Activated B cell treated with CpG ODN at 0.5 μM for 24 hours (primary cell): ENCODE measurements at regions not wholly inside any gene's neighbourhood (a gene's known extent, or its start where the extent isn't known, plus 50 kb on each side); places are given as distances from the start of the nearest gene placed in this dataset.

ENCODE experiments used
- ATAC-seq: fragments of 200-7000 bp; cut with Tn5 transposase; one replicate; pipeline ENCODE4 v1.10.0; 2021; ENCODE audit warnings: low read depth, mild to moderate bottlenecking, moderate library complexity
- CTCF ChIA-PET: fragments of 350-600 bp; sonication (Branson Sonifier 250); formaldehyde crosslinking; loops from one replicate; lab custom pipeline; 2021; ENCODE audit warnings: antibody characterized with exemption; lab: Charles Lee
- POLR2A ChIA-PET: fragments of 350-600 bp; sonication (Branson Sonifier 250); formaldehyde crosslinking; loops from one replicate; lab custom pipeline; 2021; ENCODE audit warnings: antibody characterized with exemption; lab: Charles Lee
- DNase-seq: peaks from one replicate; pipeline ENCODE4 v3.0.0; 2022
- H3K27ac Mint-ChIP-seq: one replicate; pipeline ENCODE4 v1.8.0; 2020; ENCODE audit warnings: mixed read lengths
- H3K27me3 Mint-ChIP-seq: one replicate; pipeline ENCODE4 v1.8.0; 2021; ENCODE audit warnings: mixed read lengths
- H3K36me3 Mint-ChIP-seq: one replicate; pipeline ENCODE4 v1.8.0; 2021; ENCODE audit warnings: low read depth, mixed read lengths
- H3K4me1 Mint-ChIP-seq: one replicate; pipeline ENCODE4 v1.8.0; 2021; ENCODE audit warnings: mixed read lengths
- H3K4me3 Mint-ChIP-seq: one replicate; pipeline ENCODE4 v1.8.0; 2020; ENCODE audit warnings: mild to moderate bottlenecking, mixed read lengths
- H3K9me3 Mint-ChIP-seq: one replicate; pipeline ENCODE4 v1.8.0; 2020; ENCODE audit warnings: mixed read lengths
- intact Hi-C: fragments of 100-400 bp; cut with micrococcal nuclease; formaldehyde crosslinking; loops from one replicate; pipeline ENCODE4 v1.15.1; 2024
- TF ChIP-seq, protein P1 (sequence below): fragments of 200-600 bp; IDR thresholded peaks from one replicate; pipeline ENCODE4 v1.8.0; 2022; ENCODE audit warnings: antibody characterized with exemption, mild to moderate bottlenecking

GRCh38 chr1:200267458-200267857 lies 142.4 kb downstream of the ZNF281 start:
- no peaks in the 10 kb centered on the region for H3K9me3 Mint-ChIP-seq
- H3K36me3 Mint-ChIP-seq: no peaks in the 10 kb centered on the region
- intact Hi-C loops: no loop called here

GRCh38 chr1:200266871-200267270 lies 143.0 kb downstream of the ZNF281 start:
- H3K4me3 Mint-ChIP-seq: no peak overlapping the region
- H3K9me3 Mint-ChIP-seq: no peaks in the 10 kb centered on the region
- H3K27ac Mint-ChIP-seq: no peak overlapping the region
- DNase-seq (no peak), ATAC-seq (no peak)
- POLR2A ChIA-PET: no interaction called here
- CTCF ChIA-PET: interaction anchor here (0.7 to 1.5 kb wide), 3 partner anchors 9 to 128 kb away, joined by 3 to 5 read pairs (median 3); no protein-coding TSS in a partner anchor
- TF ChIP-seq, protein P1, sequence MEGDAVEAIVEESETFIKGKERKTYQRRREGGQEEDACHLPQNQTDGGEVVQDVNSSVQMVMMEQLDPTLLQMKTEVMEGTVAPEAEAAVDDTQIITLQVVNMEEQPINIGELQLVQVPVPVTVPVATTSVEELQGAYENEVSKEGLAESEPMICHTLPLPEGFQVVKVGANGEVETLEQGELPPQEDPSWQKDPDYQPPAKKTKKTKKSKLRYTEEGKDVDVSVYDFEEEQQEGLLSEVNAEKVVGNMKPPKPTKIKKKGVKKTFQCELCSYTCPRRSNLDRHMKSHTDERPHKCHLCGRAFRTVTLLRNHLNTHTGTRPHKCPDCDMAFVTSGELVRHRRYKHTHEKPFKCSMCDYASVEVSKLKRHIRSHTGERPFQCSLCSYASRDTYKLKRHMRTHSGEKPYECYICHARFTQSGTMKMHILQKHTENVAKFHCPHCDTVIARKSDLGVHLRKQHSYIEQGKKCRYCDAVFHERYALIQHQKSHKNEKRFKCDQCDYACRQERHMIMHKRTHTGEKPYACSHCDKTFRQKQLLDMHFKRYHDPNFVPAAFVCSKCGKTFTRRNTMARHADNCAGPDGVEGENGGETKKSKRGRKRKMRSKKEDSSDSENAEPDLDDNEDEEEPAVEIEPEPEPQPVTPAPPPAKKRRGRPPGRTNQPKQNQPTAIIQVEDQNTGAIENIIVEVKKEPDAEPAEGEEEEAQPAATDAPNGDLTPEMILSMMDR: no peak
- peaks cover 18% of the 10 kb centered on the region for H3K4me1 Mint-ChIP-seq
- no peaks in the 10 kb centered on the region for H3K27me3 Mint-ChIP-seq
- no peaks in the 10 kb centered on the region for H3K36me3 Mint-ChIP-seq
- intact Hi-C loops: no loop called here

More at GRCh38 chr1:200267458-200267857, 142.4 kb downstream of the ZNF281 start:
- H3K27me3 Mint-ChIP-seq: no peaks in the 10 kb centered on the region
- H3K27ac Mint-ChIP-seq: no peak overlapping the region
- ChIA-PET CTCF (interaction anchor here (1.5 kb wide), 1 partner anchor 12 kb away, joined by 5 read pairs; no protein-coding TSS in a partner anchor), POLR2A (no interaction called here)
- DNase-seq (no peak), ATAC-seq (no peak)
- no peak overlapping the region for H3K4me3 Mint-ChIP-seq
- H3K4me1 Mint-ChIP-seq: peaks cover 16% of the 10 kb centered on the region
- TF ChIP-seq, protein P1: no peak

DNA sequence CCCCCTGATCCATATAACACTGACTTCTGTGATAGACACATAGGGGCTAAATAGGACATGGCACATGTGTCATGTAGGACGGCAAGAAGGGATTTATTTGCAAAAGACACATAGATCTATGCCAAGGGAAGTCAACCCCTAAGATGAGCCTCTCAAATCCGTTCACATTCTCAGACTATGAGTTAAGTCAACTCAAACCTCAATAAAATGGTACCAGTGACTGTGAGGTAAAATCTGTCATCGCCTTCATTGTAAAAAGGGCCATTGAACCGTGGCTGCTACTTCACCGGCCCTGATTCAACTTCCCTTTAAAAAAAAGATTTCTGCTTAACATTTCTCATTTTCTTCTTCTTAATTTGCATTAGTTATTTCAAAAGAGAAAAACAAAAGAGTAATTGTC lies 144.0 kb downstream of the ZNF281 start:
- POLR2A ChIA-PET: no interaction called here
- Mint-ChIP-seq H3K27ac (no peak overlapping the region), H3K36me3 (no peaks in the 10 kb centered on the region), H3K4me3 (no peak overlapping the region), H3K4me1 (peaks cover 18% of the 10 kb centered on the region), H3K27me3 (no peaks in the 10 kb centered on the region), H3K9me3 (no peaks in the 10 kb centered on the region)
- ATAC-seq (no peak), DNase-seq (no peak)
- TF ChIP-seq, protein P1: no peak
- CTCF ChIA-PET: interaction anchor here (0.7 to 1.2 kb wide), 2 partner anchors 8 to 127 kb away, joined by 3 read pairs; no protein-coding TSS in a partner anchor
- intact Hi-C loops: no loop called here

DNA sequence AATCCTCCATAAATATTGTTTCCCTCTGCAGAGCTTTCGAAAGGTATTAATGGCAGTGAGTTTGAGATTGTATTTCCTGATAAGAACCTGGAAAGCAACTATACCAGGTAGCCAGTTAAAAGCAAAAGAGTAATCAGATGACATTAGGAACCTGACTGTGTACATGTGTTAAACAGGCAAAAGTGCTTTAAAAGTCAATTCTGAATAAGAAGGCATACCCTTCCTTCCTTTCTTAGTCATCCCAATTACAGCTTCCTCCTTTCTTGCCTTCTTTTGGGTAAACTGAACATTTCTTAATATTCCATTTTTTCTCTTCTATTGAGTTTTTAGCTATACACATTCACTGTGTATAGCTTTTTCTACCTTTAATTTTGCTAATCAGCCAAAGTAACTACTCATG lies 144.7 kb downstream of the ZNF281 start:
- TF ChIP-seq, protein P1: no peak
- Mint-ChIP-seq H3K27ac (no peak overlapping the region), H3K9me3 (no peaks in the 10 kb centered on the region), H3K27me3 (no peaks in the 10 kb centered on the region), H3K36me3 (no peaks in the 10 kb centered on the region), H3K4me1 (peaks cover 18% of the 10 kb centered on the region), H3K4me3 (no peak overlapping the region)
- intact Hi-C loops: no loop called here
- ATAC-seq (no peak), DNase-seq (no peak)
- CTCF ChIA-PET: no interaction called here
- POLR2A ChIA-PET: no interaction called here

DNA sequence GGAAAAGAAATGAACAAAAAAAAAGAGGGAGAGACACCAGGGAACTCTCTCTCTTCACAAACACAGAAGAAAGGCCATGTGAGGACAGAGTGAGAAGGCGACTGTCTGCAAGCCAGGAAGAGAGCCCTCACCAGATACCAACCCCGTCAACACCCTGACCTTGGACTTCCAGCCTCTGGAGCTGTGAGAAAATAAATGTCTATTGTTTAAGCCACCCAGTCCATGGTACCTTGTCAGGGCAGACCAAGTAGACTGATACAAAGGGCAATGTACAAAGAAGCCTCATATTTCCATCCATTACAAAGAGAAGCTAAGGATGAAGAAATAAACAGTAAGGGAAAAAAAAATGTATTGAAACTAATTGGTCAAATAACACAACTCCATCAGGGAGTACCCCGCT lies 146.6 kb downstream of the ZNF281 start:
- H3K4me1 Mint-ChIP-seq: peaks cover 18% of the 10 kb centered on the region
- no peak for ATAC-seq
- no peak overlapping the region for H3K27ac Mint-ChIP-seq
- H3K36me3 Mint-ChIP-seq: no peaks in the 10 kb centered on the region
- intact Hi-C loops: no loop called here
- DNase-seq: no peak
- TF ChIP-seq, protein P1: no peak
- ChIA-PET CTCF (no interaction called here), POLR2A (no interaction called here)
- no peaks in the 10 kb centered on the region for H3K9me3 Mint-ChIP-seq
- no peaks in the 10 kb centered on the region for H3K27me3 Mint-ChIP-seq
- no peak overlapping the region for H3K4me3 Mint-ChIP-seq
